Kidney (tissue), 13 donors: ENCODE measurements at regions not wholly inside any gene's neighbourhood (a gene's known extent, or its start where the extent isn't known, plus 50 kb on each side); places are given as distances from the start of the nearest gene placed in this dataset.
"Not testable (repeated sequence)": the region's sequence is repeated elsewhere in the genome, so short reads cannot be mapped to it uniquely, and the experiment has no call there.

Source experiments
- DNase-seq, 5 donors: peaks; one replicate each; pipeline ENCODE4 v3.0.0-alpha.2; 2013 to 2020
- FAIRE-seq: peaks from 2 replicates; lab custom pipeline; 2012; peaks lifted over from hg19 to GRCh38; lab: Jason Lieb, UNC
- H3K27ac ChIP-seq, 2 donors: one replicate each; pipeline ENCODE4 v1.7.0; 2013; ENCODE audit warnings: low read depth in 2 of 2, low read length in 2 of 2, inconsistent platforms in 1 of 2
- H3K27me3 ChIP-seq: one replicate; pipeline ENCODE4 v1.7.1; 2013; ENCODE audit warnings: low read length, inconsistent platforms; ENCODE audit not compliant: control insufficient read depth, insufficient read depth
- H3K36me3 ChIP-seq, 3 donors: one replicate each; pipeline versions ENCODE4 v1.7.0 to v1.7.1; 2013; ENCODE audit warnings: low read length in 3 of 3, control low read depth in 1 of 3, inconsistent platforms in 1 of 3; ENCODE audit not compliant: insufficient read depth in 3 of 3, control insufficient read depth in 2 of 3
- H3K4me1 ChIP-seq, 3 donors: one replicate each; pipeline versions ENCODE4 v1.7.0 to v1.7.1; 2013; ENCODE audit warnings: low read length in 3 of 3, inconsistent platforms in 1 of 3, low read depth in 1 of 3; ENCODE audit not compliant: control insufficient read depth in 2 of 3, insufficient read depth in 2 of 3
- H3K4me3 ChIP-seq, 3 donors: one replicate each; pipeline versions ENCODE4 v1.7.0 to v1.8.1; 2013; ENCODE audit warnings: low read length in 3 of 3, control low read depth in 1 of 3, inconsistent platforms in 1 of 3
- H3K9ac ChIP-seq, 3 donors: one replicate each; pipeline versions ENCODE4 v1.7.0 to v1.7.1; 2013; ENCODE audit warnings: low read length in 3 of 3, control low read depth in 1 of 3, inconsistent platforms in 1 of 3
- H3K9me3 ChIP-seq, 3 donors: one replicate each; pipeline versions ENCODE4 v1.7.0 to v1.7.1; 2013; ENCODE audit warnings: low read length in 3 of 3, control low read depth in 1 of 3, inconsistent platforms in 1 of 3; ENCODE audit not compliant: control insufficient read depth in 2 of 3, insufficient read depth in 1 of 3
- CTCF ChIP-seq: IDR thresholded peaks from 3 replicates; pipeline ENCODE4 v1.5.1; 2012; ENCODE audit warnings: mild to moderate bottlenecking, moderate library complexity, borderline replicate concordance; ENCODE audit not compliant: insufficient read depth; ENCODE audit errors: extremely low read depth
- intact Hi-C: fragments of 100-400 bp; cut with DNase I; formaldehyde crosslinking; loops from one replicate; pipeline ENCODE4 v1.11.1; 2022
- donor health status: control.
- donor health status: control.
- donor health status: control.
- donor health status: control.
- donor health status: control.
- donor health status: DM: yes; HTN: yes; CAD: no.
- donor health status: Normal renal cell carcinoma (clear cell type).

- Histone ChIP-seq H3K4me3 (no peak overlapping the region), H3K27ac (no peak overlapping the region), H3K9me3 (no peaks in the 10 kb centered on the region), H3K27me3 (no peaks in the 10 kb centered on the region), H3K9ac (no peak overlapping the region), H3K4me1 (peaks cover 0 to 9% (median 0%) of the 10 kb centered on the region in 3 donors), H3K36me3 (no peaks in the 10 kb centered on the region)
- DNase-seq (no peak), FAIRE-seq (no peak)
- no peak for TF ChIP-seq CTCF
- intact Hi-C loops, result no loop called here
These were observed 67.1 kb upstream of the SMURF2 start for GRCh38 chr17:64729201-64729600.

- DNase-seq (no peak), FAIRE-seq (no peak)
- Histone ChIP-seq H3K9ac (no peak overlapping the region), H3K27me3 (no peaks in the 10 kb centered on the region), H3K9me3 (no peaks in the 10 kb centered on the region), H3K27ac (no peak overlapping the region), H3K4me3 (no peak overlapping the region), H3K4me1 (peaks cover 0 to 9% (median 0%) of the 10 kb centered on the region in 3 donors), H3K36me3 (no peaks in the 10 kb centered on the region)
- intact Hi-C loops, result no loop called here
- no peak for TF ChIP-seq CTCF
These were observed 66.1 kb upstream of the SMURF2 start for GRCh38 chr17:64728041-64728695.

- H3K36me3 ChIP-seq, H3K9ac ChIP-seq, H3K4me1 ChIP-seq, H3K9me3 ChIP-seq, H3K4me3 ChIP-seq, H3K27me3 ChIP-seq, FAIRE-seq, intact Hi-C loops, DNase-seq, H3K27ac ChIP-seq: not testable (repeated sequence)
These were observed 63.9 kb upstream of the SMURF2 start for GRCh38 chr17:64726025-64726424.

GRCh38 chr17:64724246-64724645 is 62.1 kb upstream of the SMURF2 start:
- FAIRE-seq, result peak; percentile 77
- intact Hi-C loops, H3K4me1 ChIP-seq, H3K9me3 ChIP-seq, H3K27me3 ChIP-seq, H3K9ac ChIP-seq, H3K36me3 ChIP-seq, H3K27ac ChIP-seq, H3K4me3 ChIP-seq: not testable (repeated sequence)
- peak in 2 of 5 donors; percentile 56 to 89 for DNase-seq
